Esophagus mucosa (tissue), 1 donor: ENCODE measurements at regions not wholly inside any gene's neighbourhood (a gene's known extent, or its start where the extent isn't known, plus 50 kb on each side); places are given as distances from the start of the nearest gene placed in this dataset.
"Not testable (repeated sequence)": the region's sequence is repeated elsewhere in the genome, so short reads cannot be mapped to it uniquely, and the experiment has no call there.

Source experiments
- ATAC-seq: fragments of 200-7000 bp; cut with Tn5 transposase; one replicate; pipeline ENCODE4 v1.9.1; 2020
- donor health status: DM: yes; HTN: yes; CAD: no.

DNA sequence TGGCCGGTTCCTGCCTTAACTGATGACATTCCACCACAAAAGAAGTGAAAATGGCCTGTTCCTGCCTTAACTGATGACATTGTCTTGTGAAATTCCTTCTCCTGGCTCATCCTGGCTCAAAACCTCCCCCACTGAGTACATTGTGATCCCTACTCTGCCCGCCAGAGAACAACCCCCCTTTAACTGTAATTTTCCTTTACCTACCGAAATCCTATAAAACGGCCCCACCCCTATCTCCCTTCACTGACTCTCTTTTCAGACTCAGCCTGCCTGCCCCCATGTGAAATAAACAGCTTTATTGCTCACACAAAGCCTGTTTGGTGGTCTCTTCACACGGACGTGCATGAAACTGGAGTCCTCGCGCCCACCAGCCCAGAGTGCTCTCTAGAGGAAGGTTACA, 166.5 kb downstream of the ADRA2C start:
- ATAC-seq, result not testable (repeated sequence)

DNA sequence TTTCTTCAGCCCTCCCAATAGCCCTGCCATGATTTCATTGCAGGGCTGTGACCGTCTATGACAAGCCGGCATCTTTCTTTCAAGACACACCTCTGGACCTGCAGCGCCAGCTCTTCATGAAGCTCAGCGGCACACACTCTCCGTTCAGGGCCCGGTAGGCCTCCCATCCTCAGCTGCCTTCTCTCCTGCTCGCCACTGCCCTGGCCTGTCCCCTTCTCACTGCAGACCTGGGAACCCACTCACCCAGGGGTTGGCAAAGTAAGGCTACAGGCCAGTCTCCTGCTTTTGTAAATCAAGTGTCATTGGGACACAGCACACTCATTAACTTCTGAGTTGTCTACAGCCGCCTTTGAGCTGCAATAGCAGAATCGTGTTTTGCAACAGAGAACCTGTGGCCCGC, 169.2 kb downstream of the ADRA2C start:
- ATAC-seq, result not testable (repeated sequence)

DNA sequence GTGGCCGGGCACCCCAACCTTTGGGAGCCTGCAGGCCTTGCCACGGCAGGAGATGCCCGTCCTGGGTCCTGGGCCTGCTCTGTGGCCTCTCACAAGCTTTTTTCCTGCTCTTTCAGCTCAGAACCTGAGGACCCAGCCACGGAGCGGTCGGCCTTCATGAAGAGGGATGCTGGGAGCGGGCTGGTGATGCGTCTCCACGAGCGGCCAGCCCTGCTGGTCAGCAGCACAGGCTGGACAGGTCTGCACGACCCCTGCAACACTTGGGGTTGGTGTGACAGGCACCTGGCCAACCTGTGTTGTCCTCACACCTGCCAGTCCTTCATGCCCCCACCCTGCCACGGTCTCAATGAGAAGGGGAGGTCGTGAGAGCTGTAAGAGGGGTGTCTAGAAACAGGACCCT, 170.0 kb downstream of the ADRA2C start:
- no peak for ATAC-seq

DNA sequence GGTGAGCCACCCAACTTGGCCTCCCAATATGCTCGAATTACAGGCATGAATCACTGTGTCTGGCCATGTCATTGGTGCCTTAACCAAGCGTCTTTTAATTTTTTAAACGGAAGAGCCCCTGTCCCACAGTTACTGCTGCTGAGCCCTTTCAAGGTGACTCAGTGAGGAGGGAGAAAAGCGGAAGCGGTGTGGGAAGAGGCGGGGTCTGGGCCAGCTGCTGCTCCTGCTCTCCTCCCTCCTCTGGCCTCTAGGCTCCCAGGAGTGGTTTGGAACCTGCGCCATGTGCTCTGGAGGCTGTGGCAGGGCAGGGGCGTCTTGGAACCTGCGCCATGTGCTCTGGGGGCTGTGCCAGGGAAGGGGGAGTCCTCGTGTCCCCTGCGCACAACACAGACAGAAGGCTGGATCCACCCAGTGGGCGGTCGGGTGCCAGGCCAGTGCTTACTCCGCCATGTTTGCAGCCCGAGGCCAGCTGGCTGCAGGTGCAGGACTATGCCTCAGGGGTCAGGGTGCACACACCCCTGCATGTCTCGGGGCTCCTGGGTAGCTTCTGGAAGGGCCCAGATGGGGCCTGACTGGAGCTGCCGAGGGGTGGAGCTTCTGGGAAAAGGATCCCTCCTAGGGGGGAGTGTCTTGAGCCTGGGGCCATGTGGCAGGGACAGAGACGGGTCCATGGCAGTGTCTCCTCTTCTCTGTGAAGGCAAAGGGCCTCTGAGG, 171.8 kb downstream of the ADRA2C start:
- not testable (repeated sequence) for ATAC-seq

DNA sequence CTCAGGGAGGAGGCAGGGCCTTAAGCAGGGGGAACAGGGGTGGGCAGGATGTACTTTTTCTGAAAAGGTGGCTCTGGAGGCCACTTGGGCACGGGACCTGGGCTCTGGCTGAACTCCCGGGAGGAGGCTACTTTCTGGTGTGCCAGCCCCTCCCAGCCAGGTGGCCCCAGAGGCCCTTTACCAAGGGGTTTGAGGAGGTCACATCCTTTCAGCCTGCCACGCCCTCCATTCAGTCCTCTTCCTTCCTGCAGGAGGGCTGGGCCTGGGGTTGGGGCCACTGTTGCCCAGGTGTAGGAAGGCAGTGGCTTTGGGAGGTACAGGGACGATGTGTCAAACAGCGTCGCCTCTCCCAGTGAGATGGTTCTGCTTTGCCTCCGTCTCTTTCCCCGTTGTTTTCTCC, 172.5 kb downstream of the ADRA2C start:
- not testable (repeated sequence) for ATAC-seq

DNA sequence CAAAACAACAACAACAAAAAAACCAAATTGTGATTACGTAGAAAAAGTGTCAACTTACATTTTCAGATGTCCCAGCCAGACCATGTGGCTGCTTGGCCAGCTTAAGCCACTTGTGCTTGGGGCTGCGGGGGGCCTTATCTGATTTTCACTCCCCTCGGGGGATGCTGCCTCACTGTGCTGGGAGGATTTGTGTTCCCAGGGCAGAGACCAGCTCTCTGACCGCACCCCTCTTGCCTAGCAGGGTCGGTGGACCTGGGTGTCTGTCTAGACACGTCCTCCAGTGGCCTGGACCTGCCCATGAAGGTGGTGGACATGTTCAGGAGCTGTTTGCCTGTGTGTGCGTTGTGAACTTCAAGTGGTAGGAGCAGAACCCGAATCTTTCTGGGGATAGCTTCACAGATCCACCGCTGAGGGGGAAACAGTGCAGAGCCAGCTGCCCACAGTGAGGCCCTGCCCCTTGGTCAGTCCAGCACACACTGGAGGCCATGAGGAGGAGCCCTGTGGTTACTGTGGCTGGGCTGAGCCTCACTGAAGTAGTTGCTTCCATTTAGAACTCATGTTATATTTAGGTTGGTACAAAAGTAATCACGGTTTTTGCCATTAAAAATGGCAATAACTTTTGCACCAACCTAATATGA, 173.9 kb downstream of the ADRA2C start:
- not testable (repeated sequence) for ATAC-seq

DNA sequence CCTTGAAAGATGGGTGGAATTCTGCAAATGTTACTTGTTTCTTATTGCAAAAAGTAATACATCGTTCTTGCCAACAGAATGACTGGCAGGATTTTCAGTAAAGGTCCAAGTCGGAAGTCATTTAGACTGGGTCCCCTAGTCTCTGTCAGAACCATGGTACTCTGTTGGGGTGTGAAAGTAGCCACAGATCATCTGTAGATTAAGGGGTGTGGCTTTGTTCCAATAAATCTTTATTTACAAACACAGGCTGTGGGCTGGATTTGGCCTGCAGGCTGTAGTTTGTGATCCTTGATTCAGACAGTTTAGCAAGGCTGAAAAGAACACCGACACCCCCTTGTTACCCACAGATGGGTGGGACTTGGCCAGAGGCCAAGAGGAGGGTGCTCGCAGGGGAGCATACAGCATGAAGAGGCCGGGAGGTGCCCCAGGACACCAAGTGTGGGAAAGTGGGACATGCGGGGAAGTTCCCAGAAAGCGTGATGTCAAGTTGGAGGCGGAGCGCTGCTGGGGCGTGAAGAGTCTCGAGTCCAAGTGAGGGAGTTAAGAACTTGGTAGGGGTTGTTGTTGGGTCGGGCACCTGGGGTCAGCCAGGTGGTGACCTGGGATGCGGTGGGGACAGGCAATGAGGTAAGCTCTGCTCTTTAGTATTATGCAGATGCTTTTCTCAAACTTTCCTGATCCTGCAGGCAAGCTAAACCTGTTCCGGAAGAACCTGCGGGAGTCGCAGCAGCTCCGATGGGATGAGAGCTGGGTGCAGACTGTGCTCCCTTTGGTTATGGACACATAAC, 175.7 kb downstream of the ADRA2C start:
- ATAC-seq, result not testable (repeated sequence)

DNA sequence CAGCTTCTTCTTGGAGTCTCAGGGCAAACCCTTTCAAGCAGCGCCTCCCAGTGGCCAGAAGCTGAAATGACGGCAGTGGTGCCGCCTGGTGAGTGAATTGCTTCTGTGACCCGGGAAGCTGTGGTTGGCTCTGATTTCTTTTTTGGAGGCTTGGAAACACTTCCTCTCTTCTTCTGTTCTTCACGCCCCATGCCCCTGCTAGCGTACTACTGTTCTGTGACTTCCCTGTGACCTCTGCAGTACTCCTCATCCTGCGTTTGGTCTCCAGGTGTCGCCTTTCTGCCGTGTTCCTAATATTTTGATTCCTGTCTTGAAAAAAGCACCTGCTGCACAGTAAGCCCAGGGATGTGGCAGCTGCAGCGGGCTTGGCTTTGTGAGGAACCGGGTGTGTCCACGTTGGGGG, 176.4 kb downstream of the ADRA2C start:
- not testable (repeated sequence) for ATAC-seq

DNA sequence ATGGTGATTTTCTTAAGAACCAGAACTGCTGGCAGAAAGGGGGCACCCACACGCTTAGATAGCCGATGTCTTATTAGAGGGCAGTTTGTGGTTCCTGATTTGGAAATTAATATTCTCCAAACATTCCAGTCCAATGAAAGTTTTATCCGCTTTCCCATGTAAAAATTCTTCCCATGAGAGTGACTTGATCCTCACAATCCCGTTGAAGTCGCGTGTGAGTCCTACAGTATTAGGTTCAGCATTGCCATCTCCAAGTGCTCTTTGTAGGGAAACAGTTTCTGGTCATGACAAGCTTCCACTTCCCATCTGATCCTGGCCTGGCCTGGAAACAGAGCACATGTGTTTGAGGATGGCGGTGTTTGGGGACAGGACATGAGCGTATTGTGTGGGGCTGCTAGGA, 176.9 kb downstream of the ADRA2C start:
- ATAC-seq, result not testable (repeated sequence)

DNA sequence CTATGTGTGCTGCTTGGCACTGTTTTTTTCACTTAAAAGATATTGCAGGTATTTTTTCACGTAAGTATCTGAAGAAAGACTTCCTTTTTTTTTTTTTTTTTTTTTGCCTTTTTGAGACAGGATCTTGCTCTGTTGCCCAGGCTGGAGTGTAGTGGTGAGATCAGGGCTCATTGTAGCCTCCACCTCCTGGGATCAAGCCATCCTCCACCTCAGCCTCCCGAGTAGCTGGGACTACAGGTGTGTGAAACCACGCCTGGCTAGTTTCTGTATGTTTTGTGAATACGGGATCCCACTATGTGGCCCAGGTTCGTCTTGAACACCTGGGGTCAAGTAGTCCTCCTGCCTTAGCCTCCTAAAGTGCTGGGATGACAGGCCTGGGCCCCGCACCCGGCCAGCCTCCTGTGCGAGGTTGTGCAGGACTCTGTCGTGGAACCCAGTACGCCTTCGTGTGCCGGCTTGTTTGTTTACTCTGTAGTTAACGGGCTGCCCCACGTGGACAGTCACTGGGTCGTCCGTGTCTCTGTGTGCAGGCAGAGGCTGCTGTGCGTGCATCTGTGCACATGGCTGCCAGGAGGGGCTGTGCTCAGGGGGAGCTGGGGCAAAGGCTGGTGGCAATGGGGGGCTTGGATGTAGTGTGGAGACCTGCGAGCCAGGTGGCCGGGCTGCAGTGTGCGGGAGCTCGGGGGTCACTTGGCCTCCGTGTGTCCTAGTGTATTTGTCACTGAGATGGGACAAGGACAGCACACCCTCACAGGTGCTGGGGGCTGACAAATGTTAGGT, 179.5 kb downstream of the ADRA2C start:
- no peak for ATAC-seq

DNA sequence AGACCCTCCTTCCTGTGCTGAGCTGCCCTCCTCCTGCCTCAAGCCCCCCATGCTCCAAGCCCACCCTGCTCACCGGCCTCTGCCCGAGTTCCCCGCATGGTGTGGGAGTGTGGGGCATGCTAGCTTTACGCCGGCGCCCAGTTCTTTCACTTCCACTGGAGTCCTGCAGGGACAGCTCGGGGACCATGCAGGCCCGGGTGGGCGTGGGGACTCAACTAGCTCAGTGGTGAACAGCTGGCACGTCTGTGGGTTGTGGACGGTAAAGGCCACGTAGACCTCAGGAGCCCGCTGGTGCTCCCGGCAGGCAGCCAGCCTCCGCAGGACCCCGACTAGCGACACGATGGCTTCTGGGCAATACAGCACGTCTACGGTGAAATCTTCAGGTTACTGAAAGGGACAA, 180.4 kb downstream of the ADRA2C start:
- not testable (repeated sequence) for ATAC-seq

DNA sequence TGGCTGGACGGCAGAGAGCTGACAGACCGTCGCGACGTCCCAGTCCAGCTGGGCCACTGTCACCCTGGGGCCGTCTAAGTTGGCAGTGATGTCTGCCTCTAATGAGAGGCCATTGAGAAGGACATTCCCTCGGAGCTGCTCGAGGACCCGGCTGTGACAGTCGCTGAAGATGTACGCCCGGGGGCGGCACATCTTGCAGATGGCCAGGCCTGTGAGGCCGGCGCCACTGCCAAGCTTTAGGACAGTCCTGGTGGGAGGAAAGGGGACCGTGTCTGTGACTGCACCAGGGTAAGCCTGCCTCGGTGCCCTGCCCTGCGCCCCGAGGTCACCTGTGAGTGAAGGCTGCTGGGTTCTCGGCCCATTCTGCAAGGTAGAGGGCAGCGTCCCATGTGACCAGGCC, 181.6 kb downstream of the ADRA2C start:
- not testable (repeated sequence) for ATAC-seq

DNA sequence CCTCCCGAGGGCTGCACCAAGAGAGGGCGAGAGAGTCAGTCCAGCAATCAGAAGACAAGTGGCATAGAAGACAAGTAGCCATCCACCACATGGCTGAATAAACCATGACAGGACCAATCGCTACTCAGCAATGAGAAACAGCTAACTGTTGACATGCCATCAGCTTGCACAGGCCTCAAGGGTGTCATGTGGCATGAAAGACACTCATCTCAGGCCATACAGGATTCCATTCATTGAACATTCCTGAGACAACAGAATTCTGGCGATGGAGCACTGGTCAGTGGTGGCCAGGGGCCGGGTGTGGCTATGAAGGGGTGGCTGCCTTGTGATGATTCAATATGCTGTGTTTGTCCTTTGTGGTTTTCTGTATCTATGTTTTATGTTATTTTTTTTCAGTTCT, 182.0 kb downstream of the ADRA2C start:
- ATAC-seq, result not testable (repeated sequence)

DNA sequence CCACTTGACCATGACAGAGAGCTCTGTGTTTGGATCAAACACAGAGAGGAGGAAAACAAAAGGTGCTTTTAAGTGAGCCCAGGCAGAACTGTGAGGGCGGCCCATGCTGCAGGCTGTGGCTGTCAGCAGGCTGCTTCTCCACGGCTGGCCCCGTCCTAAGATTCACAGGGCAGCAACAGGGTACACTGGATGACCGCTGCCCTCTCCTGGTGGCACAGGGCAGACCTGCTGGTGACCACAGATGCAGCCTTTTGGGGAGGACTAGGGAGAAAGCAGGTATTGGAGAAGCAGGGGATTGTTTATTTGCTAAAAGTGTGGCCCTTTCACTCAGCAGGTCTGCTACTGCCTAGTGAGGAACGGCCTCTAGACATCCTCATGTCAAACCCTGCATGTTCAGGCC, 183.7 kb downstream of the ADRA2C start:
- ATAC-seq, result not testable (repeated sequence)

DNA sequence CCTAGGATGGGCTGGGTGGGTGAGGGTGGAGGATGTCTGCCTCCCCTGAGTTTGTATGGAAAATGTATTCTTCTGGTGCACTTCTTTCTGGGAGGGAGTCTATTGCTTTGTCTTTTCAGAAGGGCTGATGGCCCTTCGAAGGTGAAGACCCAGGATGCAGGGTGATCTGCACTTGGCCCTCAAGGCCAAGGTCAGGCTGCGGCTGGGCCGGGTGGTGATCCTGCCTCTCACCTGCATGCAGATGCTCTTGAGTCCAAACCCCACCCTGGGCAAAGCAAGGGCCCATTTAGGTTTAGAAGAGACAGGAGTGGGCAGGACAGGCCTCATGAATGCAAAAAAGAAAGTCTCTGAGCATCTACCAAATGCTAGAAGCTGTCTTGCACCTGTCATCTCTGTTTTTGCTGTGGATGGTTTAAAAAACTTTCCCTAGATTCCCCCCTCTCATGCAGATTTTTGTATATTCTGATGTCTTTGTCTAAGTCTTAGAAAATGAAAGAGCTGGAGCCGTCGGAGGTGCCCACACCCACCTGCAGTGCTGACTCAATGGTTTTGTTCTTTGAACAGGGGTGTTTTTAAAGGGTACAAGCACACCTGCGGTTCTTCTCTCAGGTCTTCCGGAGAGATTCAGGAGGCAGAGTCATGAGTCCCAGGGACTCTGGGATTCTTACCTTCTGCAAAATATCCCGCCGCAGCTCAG, 186.4 kb downstream of the ADRA2C start:
- not testable (repeated sequence) for ATAC-seq

DNA sequence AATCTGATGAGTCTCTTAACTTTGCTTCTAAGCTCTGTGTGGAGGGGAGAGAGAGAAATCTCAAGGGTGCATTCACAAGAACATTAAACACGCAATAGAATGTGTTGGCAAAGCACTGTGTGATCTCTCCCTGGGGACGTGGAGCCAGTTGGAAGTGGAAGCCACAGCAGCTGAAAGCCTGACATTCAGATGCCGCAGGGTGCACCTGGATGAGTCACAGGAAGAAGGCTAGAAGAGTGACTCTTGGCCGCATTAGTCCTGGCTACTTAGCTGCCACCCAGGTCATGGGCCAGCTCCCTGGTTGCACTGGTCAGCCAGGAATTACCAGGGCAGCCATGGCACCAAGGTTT, 186.9 kb downstream of the ADRA2C start:
- not testable (repeated sequence) for ATAC-seq

DNA sequence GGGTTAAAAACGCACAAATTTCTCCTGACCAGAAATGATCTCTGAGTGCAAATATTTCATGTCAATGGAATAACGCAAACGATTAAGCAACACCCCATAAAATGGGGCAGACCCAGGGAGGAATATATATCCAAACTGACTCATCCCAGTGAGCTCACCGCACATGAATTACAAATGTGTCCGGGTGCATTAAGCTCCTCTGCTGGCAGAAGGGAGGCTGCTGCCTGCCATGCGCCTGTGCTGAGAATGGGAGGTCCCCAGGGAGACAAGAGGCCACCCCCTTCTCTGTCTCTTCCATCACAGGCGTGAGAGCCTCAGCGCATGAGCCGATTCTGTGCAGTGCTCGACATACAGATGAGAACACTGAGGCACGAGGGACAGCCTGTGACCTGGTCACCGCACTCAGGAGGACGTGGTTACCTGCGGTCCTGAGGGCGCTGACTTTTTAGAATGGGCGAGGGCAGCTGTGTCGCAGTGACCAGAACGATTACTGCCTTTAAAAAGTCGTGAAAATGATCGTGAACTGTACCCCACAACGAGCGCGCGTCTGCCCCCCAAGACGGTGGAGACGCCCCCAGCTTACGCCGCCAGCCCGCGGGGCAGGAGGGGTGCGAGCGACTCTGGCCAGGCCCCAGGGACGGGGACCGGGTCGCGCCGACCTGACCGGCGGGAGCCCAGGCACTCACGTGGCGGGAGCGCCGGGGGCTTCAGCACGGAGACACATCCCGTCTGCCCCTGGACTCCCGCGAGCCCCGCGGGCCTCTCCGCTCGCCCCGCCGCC, 188.5 kb downstream of the ADRA2C start:
- not testable (repeated sequence) for ATAC-seq

DNA sequence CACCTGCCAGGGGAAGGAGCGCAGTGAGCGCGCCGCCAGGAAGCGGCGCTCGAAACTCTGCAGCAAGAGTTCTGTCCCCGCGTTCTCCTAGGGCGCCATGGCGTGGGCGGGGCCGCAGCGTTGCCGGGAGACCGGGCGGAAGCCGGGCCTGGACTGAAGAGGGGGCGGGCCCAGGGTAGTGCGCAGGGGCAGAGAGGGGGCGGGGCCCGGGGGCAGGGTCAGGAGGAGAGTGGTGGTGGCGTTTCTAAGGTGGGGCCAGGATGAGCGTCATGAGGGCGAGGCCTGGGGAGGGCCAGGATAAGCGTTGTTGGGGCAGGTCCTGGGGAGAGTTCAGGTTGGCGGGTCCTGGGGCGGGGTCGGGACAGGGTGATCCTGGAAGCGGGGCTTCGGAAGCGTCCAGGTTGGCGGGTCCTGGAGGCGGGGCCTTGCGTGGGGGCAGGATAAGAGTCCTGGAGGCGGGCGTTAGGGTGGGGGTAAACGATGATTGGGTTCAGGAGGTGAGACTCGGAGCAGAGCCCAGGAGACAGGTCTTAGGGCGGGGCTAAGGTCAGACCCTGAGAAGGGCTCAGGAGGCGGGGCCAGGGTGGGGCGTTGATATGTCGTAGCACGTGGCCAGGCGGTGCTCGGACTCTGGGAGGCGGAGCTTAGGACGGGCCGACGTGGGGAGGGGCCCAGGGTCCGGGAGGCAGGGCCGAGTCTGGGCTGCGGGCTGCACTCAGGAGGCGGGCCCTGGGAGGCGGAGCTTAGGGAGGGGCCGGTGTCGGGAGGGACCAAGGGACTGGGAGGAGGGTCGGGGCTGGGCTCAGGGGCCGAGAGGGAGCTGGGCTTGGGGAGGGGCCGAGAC, 189.4 kb downstream of the ADRA2C start:
- peak; percentile 100 for ATAC-seq

DNA sequence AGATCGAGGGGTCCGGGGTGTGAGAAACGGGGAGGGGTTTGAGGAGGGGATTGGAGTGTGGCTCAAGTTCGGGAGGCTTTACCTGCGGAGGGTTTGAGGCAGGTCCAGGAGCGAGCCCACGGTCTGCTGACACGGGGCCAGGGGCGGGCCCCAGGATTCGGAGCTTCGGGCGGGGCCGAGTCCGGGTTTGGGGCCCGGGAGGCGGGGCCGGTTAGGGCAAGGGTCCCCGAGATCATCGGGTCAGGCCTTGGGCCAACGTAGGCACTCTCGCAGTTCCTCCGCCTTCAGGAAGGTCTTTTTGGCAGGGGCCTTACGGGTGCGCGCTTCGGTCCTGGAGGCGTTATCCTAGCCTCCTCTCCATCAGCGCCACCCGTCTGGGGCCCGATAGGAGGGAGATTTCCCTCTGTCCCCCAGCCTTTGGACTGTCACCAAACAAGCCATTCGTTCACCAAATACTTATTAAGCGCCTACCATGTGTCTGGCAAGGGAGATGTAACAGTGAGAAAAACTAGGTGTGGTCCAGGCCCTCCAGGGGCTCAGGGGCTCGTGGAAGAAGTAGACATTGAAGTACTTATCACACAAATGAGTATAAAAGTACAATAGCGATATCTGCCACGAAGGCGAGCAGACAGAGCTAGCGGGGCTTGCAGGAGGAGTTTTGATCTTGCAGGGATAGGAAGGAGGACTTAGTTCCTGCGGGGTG, 190.1 kb downstream of the ADRA2C start:
- not testable (repeated sequence) for ATAC-seq
